SK-N-SH (cell line): ENCODE measurements at regions not wholly inside any gene's neighbourhood (a gene's known extent, or its start where the extent isn't known, plus 50 kb on each side); places are given as distances from the start of the nearest gene placed in this dataset.

Experiments
- CTCF ChIP-seq: fragments of 200-600 bp; sonication (generic); IDR thresholded peaks from 2 replicates; pipeline ENCODE4 v1.6.1; 2017; ENCODE audit warnings: antibody characterized with exemption, mild to moderate bottlenecking, moderate library complexity
- PBX3 ChIP-seq: IDR thresholded peaks from 2 replicates; pipeline ENCODE4; 2012
- RAD21 ChIP-seq: IDR thresholded peaks from 2 replicates; pipeline ENCODE4 v1.6.1; 2012; ENCODE audit warnings: mild to moderate bottlenecking, low read length
- REST ChIP-seq: IDR thresholded peaks from 2 replicates; pipeline ENCODE4 v1.6.1; 2012; ENCODE audit warnings: mild to moderate bottlenecking, low read depth, low read length, moderate library complexity

DNA sequence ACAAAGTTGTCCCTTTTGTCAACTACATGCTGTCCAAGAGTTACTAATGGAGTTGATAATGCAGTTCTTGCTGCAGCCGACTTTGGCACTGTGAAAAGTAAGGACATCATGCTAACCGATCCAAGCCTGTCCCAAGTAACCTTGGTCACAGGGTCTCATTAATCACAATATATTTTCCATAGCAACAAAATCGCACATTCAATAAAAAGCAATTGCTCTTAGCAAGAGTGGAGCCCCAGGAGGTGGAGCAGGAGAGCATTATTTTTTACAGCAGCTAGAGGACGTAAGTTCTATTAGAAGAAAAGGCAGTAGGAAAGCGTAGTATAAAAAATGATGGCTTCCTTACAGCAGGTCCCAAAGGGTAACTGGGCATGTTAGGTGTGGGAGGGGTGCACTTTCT is 570.3 kb downstream of the EBF1 start:
- no peak for TF ChIP-seq RAD21
- no peak for TF ChIP-seq REST
- TF ChIP-seq CTCF: no peak
- TF ChIP-seq PBX3: no peak
